Suppressor macrophage treated with lipopolysaccharide for 4 hours (primary cell): ENCODE measurements at regions not wholly inside any gene's neighbourhood (a gene's known extent, or its start where the extent isn't known, plus 50 kb on each side); places are given as distances from the start of the nearest gene placed in this dataset.
"Not testable (repeated sequence)": the region's sequence is repeated elsewhere in the genome, so short reads cannot be mapped to it uniquely, and the experiment has no call there.

Experiments used
- DNase-seq: peaks from one replicate; pipeline ENCODE4 v3.0.0-alpha.2; 2020

DNA sequence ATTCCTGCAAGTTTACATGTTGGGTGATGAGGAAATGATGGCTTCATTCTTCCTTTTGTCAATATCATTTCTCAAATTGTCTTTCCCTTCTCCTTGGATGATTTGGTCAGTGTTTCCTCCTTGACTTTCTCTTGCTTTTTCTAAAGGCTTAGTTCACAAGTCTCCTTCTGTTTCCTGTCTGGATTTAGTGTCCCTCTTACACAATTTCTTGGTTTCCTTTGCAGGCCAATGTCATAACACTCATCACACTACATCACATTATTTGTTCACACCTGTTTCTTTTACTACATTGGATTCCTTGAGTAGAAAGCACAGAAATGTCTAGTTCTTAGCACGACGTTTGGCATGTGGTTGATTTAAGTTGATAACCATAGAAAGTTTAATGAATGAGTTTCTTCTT is 490.7 kb downstream of the TDRD3 start:
- no peak for DNase-seq

DNA sequence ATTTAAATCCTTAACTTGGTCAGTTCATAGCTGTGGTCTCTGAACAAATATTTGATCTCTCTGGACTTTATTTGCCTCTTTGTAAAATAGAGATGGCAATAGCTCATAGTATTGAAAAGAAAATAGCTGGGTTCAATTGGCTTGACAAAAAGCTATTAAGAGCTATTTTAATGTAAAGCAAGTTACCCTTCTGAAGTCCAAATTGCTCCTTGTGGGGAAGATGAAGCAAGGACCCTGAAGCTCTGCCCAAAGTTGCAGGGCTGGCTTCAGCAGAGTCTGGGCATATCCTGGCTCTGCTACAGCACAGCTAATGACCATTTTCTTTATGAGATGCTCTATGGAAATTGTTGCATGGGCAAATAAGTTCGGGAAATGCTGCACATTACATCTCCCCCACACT is 484.5 kb downstream of the TDRD3 start:
- no peak for DNase-seq

DNA sequence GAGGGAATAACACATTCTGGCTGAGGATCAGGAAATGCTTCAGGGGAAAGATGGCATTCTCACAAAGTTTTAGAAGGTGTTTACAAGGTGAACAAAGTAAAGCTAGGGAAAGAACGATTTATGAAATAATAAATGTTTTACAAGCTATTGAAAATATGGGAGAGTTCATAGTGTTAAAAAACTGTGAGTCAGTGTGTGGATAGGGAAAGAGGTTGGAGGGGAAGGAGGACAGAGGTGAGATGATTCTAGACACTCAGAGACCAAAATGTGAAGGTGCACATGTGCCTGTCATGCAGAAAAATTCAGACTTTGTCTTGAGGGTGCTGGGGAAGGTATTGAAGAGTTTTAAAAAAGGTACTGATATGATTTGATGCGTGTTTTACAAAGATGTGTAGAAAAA is 476.1 kb downstream of the TDRD3 start:
- DNase-seq = no peak

DNA sequence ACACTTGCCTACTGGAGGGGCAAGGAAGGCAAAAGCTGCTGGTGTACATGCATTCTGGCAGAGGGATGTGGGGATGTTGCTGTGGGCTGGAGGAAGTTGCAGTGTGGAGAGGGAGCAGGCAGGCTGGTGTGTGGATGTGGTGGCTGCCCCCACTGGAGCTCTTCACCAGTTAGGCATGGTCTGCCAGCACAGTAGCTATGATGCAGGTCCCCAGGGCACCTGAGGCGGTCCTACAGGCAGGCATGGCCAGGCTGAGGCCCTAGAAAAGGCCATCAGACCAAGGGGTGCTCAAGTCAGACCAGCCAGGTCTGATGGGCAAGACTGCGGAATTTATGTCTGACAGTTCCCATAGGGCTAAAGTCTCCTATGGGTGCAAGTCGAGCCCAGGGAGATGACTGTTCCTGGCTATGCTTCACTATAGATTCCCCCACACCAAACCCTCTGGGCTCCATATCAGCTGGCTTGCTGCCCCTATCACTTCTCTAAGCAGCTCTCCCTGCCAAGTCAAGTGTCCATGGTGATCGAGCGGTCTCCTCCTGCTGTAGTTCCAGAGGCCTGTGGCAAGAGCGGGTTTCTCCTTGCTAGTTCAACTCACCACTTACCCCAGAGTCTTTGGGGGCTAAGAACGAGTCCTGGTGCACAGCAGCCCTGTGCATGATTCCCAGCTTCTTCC is 473.1 kb downstream of the TDRD3 start:
- no peak for DNase-seq

DNA sequence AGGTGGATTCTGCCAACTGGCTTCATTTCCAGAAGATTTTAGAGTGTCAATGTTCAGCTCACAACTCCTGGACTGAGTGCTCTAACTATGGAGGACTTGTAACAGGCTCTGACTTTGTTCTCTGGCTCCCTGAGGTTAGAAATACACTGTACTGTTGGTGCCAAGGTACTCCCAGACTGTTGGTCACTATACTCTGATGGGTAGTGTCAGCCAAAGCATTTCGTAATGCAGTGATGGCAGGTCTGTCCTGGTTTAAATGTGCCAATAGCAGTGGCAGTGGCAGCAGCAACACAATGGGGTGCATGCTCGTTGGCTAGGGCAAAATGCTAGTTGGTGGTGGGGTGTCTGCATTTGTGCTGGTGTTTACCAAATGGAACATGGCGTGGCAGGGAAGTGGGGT is 472.2 kb downstream of the TDRD3 start:
- DNase-seq = no peak

DNA sequence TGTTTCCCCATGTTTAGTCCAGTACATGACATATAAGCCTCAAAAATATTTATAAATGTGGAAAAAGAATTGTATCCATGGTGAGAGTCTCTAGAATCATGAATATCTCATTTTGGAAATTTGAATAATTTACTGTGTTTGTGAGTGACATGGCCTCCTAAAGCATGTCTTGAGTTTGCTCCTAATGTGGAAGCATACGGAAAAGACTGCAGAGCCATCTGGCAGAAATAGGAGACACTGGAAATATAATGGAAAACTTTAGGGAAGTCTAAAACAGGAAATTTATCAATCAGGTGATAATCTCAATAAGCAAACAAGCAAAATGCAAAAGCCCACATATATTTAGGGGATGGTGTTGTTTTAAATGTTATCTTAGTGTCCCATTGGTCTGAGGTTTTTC is 465.0 kb downstream of the TDRD3 start:
- DNase-seq = no peak

DNA sequence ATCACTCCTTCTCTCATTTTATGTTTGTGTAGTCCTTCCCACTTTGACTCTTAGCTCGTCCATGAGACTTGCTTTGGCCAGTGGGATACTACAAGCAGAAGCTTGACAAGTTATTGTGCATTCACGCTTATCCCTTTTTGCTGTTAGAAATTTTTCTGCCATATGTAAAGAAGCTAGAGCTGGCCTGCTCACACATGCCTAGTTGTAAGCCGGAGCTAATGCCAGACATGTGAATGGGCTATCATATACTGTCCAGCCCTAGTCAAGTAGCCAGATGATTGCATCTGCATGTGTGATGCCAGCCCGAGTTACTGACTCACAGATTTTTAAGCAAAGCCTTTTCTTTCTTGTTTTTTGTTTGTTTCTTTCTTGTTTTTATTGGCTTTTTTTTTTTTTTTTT is 460.7 kb downstream of the TDRD3 start:
- no peak for DNase-seq

DNA sequence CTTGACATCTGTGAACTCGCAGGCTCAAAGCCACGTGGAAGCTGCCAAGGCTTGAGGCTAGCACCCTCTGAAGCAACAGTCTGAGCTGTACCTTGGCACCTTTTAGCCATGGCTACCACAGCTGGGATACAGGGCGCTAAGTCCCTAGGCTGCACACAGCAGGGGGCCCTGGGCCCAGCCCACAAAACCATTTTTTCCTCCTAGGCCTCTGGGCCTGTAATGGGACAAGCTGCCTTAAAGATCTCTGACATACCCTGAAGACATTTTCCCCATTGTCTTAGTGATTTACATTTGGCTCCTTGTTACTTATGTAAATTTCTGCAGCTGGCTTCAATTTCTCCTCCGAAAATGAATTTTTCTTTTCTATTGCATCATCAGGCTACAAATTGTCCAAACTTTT is 455.9 kb downstream of the TDRD3 start:
- DNase-seq = no peak

DNA sequence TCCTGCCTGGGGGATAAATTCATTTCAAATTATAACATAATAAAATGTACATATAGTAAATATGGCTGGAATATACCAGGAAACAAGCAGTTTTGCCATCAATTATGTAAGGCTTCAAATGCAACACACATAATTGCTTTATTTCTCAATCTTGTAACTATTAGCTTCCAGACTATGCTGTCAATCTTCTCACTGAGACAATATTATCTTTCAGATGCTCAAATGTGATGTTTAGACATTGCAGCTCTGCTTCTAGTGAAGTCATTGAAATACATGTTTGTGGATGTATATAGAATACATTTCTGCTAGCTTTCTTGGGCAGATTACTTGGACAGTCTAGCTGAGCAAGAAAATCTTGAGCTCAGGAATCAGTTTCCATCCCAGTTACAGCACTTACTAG is 454.4 kb downstream of the TDRD3 start:
- DNase-seq = no peak

DNA sequence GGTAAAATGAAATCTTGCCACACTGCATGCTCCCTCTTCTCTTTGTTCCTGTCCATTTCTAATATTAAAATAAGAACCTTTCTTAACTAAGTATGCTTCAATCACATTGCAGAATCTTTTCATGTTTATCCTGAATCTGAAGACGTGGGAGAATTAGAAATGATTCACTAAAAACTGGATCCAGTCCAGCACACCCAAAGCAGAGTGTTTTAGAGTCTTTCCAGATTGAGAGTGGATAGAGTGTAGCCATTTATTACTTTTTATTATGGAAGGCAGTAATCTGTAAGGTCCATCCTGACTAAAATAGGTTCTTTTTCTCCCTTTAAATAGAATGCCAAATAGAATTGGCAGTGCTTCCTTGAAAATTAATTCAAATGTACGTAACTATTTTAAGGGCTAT is 453.5 kb downstream of the TDRD3 start:
- no peak for DNase-seq

DNA sequence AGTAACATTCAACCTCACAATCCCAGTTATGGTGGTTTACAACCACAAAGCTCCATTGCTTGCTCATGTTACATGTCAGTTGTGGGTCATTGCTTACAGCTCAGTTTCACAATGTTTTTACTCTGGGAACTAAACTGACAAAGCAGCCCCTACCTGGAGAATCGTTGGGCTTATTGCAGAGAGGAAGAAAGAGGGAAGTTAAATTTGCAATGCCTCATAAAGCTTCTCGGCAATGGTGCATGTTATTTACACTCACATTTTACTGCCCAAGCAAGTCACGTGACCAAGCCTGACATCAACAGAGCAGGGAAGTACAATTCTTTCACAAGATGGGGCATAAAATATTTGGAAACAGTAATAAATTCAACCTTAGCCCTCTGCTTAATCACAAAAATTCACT is 441.6 kb downstream of the TDRD3 start:
- no peak for DNase-seq

DNA sequence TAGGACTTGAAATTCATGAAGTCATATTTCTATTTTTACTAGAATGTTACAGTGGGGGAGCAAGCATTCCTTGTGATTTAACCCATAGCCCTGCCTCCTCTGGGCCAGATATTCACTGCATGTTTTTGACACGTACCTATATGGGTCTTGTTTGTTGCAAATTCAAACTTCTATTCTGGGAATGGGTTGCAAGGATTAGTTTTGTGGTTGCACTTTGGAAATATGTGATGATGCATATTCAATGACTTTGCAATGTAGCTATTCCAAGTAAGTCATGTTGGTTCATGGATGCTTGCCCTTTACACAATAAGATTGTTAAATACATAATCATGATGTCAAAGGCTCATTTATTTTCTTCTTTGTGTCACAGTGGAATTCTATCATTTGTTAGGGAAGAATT is 440.8 kb downstream of the TDRD3 start:
- no peak for DNase-seq

DNA sequence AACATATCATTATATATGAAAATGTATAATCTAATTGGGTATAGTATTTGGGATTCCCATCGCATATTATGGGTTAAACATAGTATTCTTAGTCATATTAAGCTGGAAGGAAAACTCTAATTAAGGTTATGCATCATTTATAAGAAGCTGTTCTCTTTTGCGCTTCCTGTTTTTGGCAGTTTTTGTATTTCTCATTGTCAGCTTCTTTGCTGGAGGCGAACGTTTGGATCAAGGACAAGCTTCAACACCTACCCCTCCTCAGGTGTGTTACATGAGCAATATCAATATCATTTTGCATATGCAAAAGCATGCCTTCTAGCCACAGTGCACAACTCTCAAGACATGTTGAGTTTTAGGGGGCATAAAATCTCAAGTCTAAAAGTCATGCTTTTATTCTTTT is 439.8 kb downstream of the TDRD3 start:
- DNase-seq = no peak

DNA sequence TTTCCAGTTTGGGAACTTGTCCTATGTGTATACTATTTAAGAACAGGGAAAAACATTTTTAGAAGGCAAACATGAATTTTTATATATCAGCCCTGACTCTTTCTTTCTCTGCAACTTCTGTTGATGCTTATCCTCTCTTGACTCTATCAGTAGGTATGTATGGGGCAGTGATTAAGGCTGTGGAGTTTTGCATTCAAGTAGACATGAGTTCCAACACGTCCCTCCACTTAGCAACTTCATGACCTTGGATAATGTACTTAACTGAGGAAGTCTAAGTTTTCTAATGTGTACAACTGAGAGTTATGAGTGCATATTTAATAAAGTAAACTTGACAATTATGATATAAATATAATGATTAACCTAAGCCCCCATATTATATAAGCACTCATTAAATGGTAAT is 414.6 kb downstream of the TDRD3 start:
- no peak for DNase-seq

DNA sequence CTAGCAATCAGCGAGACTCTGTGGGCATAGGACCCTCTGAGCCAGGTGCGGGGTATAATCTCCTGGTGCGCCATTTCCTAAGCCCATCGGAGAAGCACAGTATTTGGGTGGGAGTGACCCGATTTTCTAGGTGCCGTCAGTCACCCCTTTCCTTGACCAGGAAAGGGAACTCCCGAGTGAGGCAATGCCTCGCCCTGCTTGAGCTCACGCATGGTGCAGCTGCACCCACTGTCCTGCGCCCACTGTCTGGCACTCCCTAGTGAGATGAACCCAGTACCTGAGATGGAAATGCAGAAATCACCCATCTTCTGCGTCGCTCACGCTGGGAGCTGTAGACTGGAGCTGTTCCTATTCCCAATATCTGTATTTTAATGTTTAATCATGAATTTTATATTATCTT is 408.6 kb downstream of the TDRD3 start:
- not testable (repeated sequence) for DNase-seq

DNA sequence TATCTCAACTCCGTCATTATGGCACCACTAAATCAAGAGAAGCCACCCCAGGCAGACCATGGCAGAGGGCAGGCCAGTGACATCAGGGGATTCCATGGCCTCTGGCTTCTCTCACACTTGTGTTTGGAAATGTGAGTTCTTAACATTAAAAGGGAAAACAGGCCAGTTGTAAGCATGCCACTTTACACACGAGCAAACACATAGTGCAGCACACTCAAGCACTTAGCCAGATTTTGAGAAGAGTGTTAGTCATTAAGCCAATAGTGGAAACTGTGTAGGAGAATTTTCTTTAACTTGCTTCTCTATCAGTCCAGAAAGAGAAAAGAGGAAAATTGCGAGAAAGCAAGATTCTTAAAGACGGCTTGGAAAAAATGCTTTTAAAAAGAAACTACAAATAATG is 401.5 kb downstream of the TDRD3 start:
- no peak for DNase-seq

DNA sequence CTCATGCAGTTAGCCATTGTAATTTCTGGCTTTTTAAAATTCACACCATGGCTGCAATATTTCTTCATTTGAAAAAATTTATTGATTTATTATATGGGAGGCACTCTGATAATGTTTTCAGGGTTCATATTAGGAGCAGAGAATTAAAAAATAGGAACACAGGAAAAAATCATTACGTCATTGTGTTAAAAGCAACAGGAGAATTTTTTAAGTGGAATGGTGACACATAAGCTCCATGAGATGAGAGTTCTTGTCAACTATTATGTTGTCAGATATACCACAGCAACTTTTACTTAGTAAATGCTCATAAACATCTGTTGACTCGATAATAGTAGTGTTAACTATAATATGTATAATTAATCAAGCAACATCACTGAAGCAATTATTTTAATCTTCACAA is 400.1 kb downstream of the TDRD3 start:
- no peak for DNase-seq

DNA sequence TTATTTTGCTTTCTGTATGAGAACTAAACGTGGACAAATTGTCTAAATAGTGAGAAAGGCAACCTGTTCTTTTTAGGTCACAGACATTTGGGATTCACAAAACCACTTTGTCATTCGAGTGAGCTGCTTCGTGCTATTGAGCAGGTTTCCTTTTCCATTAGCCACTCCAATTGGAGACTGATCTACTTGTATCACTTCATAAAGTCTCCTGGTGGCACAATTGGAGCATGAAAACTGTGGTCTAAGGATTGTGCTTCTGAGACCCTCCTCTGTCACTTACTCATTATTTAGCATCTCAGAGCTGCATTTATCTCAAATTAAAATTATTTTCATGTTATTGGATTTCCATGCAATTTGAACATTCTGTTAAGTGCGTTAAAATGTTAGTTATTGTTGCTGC is 397.7 kb downstream of the TDRD3 start:
- DNase-seq = no peak

DNA sequence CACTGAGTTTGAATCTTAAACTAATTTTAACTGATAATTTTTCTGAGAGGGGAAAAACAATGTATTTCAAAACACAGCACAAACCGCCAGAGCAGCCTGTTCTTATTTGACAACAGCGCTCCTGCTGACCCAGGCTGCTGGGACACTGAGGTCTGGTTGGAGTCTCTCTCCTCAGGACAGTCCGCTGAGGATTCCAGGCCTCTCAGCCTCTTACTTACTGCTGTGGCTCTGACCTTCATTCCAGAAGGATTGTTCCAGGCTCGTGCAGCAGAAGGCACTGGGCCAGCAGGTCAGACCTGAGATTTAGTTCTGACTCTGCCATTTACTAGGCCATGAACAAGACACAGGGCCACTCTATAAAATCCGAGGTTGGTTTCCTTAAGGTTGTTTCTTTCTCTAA is 393.6 kb downstream of the TDRD3 start:
- no peak for DNase-seq

DNA sequence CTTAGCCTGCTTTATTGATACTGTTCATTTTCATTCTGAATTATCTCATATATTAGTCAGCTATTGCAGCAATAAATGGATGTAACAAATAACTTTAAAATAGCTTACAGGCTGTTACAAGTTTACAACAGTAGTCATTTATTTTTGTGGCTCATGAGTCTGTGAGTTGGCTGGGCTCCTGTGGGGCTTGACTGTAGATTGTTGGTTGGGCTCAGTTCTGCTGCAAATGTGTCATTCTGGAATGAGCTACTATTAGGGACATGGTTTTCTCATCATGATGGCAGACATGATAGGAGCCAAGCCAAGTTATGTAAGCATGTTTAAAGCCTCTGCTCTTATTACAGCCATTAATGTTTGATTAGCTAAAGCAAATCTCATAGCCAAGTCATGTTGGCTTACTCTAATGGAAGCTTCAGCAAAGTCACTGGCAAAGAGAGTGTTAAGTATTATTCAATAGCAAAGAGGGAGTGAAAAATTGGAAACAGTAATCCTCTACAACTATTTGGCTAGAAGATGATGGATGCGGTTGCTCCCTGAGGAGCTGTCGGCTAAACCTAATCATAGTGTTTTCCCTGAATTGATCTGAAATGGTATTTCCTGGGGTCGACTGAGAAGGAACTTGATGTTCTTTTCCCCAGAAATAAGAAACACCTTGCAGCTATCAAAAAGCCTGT is 391.3 kb downstream of the TDRD3 start:
- DNase-seq = no peak

DNA sequence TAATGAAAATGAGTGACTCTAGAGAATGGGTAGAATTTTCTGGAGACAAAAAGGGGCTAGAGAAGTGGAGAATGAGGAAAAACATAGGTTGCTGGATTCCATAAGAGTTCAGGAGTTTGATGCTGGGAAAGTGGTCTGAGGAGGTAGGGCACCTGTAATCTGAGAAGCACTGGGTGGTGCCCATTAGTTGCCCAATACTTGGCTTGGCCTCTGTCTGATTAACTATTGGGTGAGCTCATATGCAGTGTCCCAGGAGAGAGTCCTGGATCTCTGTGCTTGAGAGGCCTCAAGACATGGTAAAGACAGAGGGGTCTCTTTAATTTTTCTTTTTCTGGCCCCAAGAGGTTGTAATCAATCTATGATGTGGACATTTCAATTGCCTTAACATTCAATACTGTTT is 390.1 kb downstream of the TDRD3 start:
- no peak for DNase-seq

DNA sequence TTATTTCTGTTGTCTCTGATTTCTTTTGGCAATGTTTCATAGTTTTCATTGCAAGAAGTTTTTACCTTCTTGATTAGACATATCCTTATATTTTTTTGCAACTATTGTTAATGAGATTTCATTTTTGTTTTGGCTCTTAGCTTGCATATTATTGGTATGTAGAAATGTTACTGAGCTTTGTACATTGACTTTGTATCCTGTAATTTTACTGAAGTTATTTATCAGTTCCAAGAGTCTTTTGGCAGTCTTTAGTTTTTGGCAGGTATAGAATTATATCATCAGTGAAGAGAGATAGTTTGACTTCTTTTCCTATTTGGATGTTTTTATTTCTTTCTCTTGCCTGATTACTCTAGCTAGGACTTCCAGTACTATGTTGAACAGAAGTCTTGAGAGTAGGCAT is 375.7 kb downstream of the TDRD3 start:
- no peak for DNase-seq

DNA sequence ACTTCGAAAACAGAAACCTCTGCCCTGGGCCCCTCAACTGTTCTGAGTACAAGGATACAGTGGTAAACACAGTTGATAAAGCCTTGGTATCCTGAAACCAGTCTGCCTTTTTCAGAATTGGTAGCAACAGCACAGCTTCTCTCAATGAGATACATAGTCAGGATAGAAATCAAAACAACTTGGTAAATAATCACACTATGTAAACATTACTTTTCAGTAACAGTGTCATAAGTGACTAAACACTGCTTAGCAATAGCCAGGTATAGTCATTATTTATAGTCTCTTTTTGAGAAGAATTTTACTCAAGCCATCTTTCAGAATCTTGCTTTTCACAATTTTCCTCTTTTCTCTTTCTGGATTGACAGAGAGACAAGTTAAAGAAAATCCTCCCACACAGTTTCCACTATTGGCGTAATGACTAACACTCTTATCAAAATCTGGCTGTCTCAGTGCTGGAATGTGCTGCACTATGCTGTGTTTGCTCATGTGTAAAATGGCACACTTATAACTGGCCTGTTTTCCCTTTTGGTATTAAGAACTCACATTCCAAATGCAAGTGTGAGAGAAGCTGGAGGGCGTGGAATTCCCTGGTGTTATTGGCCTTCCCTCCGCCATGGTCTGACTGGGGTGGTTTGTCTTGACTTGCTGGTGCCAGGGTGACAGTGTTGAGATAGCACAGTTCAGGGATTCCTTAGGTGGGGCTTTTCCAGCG is 368.8 kb downstream of the TDRD3 start:
- DNase-seq = no peak

DNA sequence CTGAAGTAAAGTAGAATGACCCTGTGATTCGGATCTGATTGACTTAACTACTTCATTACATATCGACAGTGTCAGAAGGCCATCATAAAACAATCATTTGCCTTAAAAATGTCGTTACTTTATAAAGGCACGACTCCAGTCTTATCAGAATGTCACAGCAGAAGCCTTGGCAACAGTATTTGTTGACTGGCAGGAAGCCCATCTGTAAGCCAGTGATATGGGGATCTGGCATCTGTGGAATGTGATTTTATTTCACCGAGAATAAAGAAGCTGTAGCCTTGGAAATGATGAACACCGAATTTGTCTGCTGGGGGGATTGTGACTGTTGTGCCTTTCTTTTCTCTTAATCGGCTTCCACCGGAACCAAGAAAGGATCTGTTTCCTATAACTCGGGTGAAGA is 362.5 kb downstream of the TDRD3 start:
- no peak for DNase-seq

DNA sequence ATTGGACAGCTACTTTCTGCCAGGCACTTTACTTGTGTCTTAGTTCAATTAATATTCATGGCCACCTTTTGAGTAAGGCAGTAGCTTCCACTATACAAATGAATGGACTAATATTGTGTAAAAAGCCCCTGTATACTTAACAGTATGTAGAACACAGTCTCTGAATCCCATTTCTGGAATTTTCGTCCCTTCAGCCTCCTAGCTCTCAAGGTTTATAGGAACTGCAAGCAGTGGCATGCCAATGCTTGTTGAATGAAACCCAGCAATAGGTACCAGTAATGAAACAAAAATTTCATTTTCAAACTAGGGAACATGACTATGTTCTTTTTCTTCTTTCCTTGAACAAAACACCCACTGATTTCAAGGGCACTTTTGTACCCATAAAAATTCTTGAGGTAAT is 361.6 kb downstream of the TDRD3 start:
- DNase-seq = no peak
